CD4-positive, alpha-beta memory T cell (primary cell): ENCODE measurements at regions not wholly inside any gene's neighbourhood (a gene's known extent, or its start where the extent isn't known, plus 50 kb on each side); places are given as distances from the start of the nearest gene placed in this dataset.

Source experiments
- CTCF ChIA-PET: fragments of 350-600 bp; sonication (Branson Sonifier 250); formaldehyde crosslinking; loops from one replicate; lab custom pipeline; 2021; ENCODE audit warnings: inconsistent platforms; ENCODE audit not compliant: partially characterized antibody; lab: Charles Lee
- POLR2A ChIA-PET: fragments of 350-600 bp; sonication (Branson Sonifier 250); formaldehyde crosslinking; loops from one replicate; lab custom pipeline; 2021; ENCODE audit not compliant: partially characterized antibody; lab: Charles Lee
- DNase-seq, 5 donors: peaks; one replicate each; pipeline versions ENCODE4 v3.0.0 to v3.0.0-alpha.2; 2020 to 2022; ENCODE audit warnings: mixed read lengths in 1 of 5
- H3K27ac ChIP-seq: one replicate; pipeline ENCODE4 v1.7.0; 2013; ENCODE audit warnings: low read depth, low read length
- H3K27me3 ChIP-seq: 2 replicates; pipeline ENCODE4 v1.7.0; 2013; ENCODE audit warnings: mild to moderate bottlenecking, low read length, moderate library complexity; ENCODE audit not compliant: insufficient read depth
- H3K36me3 ChIP-seq: 2 replicates; pipeline ENCODE4 v1.7.0; 2013; ENCODE audit warnings: mild to moderate bottlenecking, low read length, moderate library complexity; ENCODE audit not compliant: insufficient read depth
- H3K4me1 ChIP-seq: 2 replicates; pipeline ENCODE4 v1.7.0; 2013; ENCODE audit warnings: mild to moderate bottlenecking, low read length, moderate library complexity; ENCODE audit not compliant: insufficient read depth
- H3K4me3 ChIP-seq, 2 donors: one replicate each; pipeline ENCODE4 v1.7.0; 2013; ENCODE audit warnings: low read length in 2 of 2, mild to moderate bottlenecking in 1 of 2
- H3K9me3 ChIP-seq, 2 donors: one replicate each; pipeline ENCODE4 v1.7.0; 2013; ENCODE audit warnings: low read length in 2 of 2, control low read depth in 1 of 2; ENCODE audit not compliant: control insufficient read depth in 1 of 2
- H3K27ac Mint-ChIP-seq, 7 donors: one replicate each; pipeline ENCODE4 v1.8.0; 2020 to 2021; ENCODE audit warnings: mixed read lengths in 7 of 7, mild to moderate bottlenecking in 6 of 7, inconsistent platforms in 3 of 7, moderate library complexity in 3 of 7
- H3K27me3 Mint-ChIP-seq, 2 donors: one replicate each; pipeline ENCODE4 v1.8.0; 2020 to 2021; ENCODE audit warnings: mixed read lengths in 2 of 2
- H3K36me3 Mint-ChIP-seq, 2 donors: one replicate each; pipeline ENCODE4 v1.8.0; 2020 to 2021; ENCODE audit warnings: mixed read lengths in 2 of 2, inconsistent platforms in 1 of 2, mild to moderate bottlenecking in 1 of 2
- H3K4me1 Mint-ChIP-seq, 4 donors: one replicate each; pipeline ENCODE4 v1.8.0; 2020 to 2021; ENCODE audit warnings: mixed read lengths in 4 of 4, mild to moderate bottlenecking in 1 of 4
- H3K4me3 Mint-ChIP-seq, 8 donors: one replicate each; pipeline ENCODE4 v1.8.0; 2020 to 2021; ENCODE audit warnings: mixed read lengths in 8 of 8, mild to moderate bottlenecking in 7 of 8, moderate library complexity in 6 of 8, inconsistent platforms in 3 of 8
- H3K9me3 Mint-ChIP-seq, 8 donors: one replicate each; pipeline ENCODE4 v1.8.0; 2020 to 2021; ENCODE audit warnings: mixed read lengths in 8 of 8, mild to moderate bottlenecking in 5 of 8, inconsistent platforms in 3 of 8, moderate library complexity in 1 of 8
- intact Hi-C: fragments of 100-400 bp; cut with micrococcal nuclease; formaldehyde crosslinking; loops from one replicate; pipeline ENCODE4 v1.15.1; 2023

DNA sequence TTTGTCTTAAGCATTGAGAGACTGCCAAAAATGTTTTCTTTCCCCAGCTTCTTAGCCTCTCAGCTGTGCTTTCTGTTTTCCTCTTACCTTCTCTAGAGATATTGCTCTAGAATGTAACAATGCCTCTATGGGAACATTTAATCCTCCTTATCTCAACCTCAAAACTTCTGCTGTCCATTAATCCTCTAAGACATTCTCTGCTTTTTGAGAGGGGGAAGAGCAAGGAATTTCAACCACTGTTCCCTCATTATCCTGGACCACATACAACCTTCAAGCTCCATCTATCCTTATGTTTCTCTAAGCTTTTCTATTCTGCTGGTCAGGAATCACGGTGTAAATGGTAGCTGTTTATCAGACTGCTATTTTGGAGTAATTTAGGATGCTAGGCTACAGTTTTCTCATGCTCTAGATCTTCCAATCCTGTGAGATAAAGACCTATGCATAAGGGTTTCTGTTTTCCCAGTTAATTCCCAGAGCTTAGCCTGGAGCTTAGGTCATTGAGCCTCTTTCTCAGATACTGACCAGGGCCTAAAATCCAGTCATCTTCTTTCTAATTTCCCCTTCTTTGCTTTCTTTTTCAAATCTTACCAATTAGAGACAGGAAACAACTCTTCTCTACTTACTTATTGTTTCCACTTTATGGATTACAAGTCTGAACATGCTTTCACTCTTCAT, 282.0 kb downstream of the CALCRL start:
- CTCF ChIA-PET: no interaction called here
- H3K9me3 Mint-ChIP-seq: peaks cover 0 to 3% (median 0%) of the 10 kb centered on the region in 8 donors
- H3K4me3 Mint-ChIP-seq: no peak overlapping the region
- POLR2A ChIA-PET: no interaction called here
- no peaks in the 10 kb centered on the region for H3K36me3 Mint-ChIP-seq
- H3K27me3 ChIP-seq: no peaks in the 10 kb centered on the region
- intact Hi-C loops: no loop called here
- DNase-seq: no peak
- H3K27ac ChIP-seq: no peak overlapping the region
- no peaks in the 10 kb centered on the region for H3K36me3 ChIP-seq
- no peak overlapping the region for H3K4me3 ChIP-seq
- no peaks in the 10 kb centered on the region for H3K27me3 Mint-ChIP-seq
- no peaks in the 10 kb centered on the region for H3K4me1 Mint-ChIP-seq
- H3K4me1 ChIP-seq: no peaks in the 10 kb centered on the region
- no peak overlapping the region for H3K27ac Mint-ChIP-seq
- no peaks in the 10 kb centered on the region for H3K9me3 ChIP-seq

DNA sequence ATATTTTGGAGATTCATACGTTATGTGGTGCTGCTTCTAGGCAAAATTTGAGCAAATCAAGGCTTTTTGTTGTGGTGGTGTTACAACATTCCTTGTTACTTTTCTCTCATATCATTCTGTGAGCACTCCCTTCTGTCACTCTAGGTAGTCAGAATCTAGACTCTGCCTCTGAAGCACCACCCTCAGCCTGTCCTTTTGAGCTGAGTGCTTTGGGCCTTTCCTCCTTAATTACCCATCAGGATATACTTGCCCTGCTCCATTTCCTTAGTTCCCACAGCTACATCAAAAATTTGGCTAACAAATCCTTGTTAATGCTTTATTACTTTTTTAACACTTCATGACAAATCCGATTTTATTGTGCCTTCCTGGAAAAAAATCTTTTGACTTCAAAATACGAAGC, 289.6 kb downstream of the CALCRL start:
- H3K36me3 Mint-ChIP-seq: no peaks in the 10 kb centered on the region
- DNase-seq: no peak
- intact Hi-C loops: no loop called here
- H3K4me1 Mint-ChIP-seq: no peaks in the 10 kb centered on the region
- H3K4me1 ChIP-seq: no peaks in the 10 kb centered on the region
- no peak overlapping the region for H3K4me3 Mint-ChIP-seq
- no peak overlapping the region for H3K27ac ChIP-seq
- peaks cover 0 to 3% of the 10 kb centered on the region in 2 donors for H3K9me3 ChIP-seq
- ChIA-PET POLR2A (no interaction called here), CTCF (no interaction called here)
- H3K27ac Mint-ChIP-seq: no peak overlapping the region
- no peaks in the 10 kb centered on the region for H3K27me3 ChIP-seq
- peaks cover 4 to 33% (median 12%) of the 10 kb centered on the region in 8 donors for H3K9me3 Mint-ChIP-seq
- no peak overlapping the region for H3K4me3 ChIP-seq
- no peaks in the 10 kb centered on the region for H3K36me3 ChIP-seq
- no peaks in the 10 kb centered on the region for H3K27me3 Mint-ChIP-seq

DNA sequence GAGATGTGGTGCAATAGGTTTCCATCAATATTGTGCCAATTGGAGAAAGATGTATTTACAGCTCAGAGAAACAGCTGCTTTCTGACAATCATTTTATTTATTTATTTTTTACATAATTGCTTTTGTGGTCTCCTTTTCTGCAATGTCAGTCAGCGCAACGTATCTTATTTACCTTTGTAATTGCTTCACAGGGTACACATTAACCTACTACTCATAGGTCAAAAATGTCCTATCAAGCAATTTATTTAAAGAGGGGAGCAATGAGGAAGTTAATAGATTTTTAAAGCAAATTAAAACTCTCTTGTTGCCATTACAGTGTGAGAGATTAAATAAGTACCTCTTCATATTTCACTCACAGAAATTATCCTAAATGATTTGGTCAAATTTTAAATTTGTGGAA, 291.0 kb downstream of the CALCRL start:
- Mint-ChIP-seq H3K27me3 (no peaks in the 10 kb centered on the region), H3K36me3 (no peaks in the 10 kb centered on the region), H3K27ac (no peak overlapping the region), H3K4me1 (no peaks in the 10 kb centered on the region), H3K4me3 (no peak overlapping the region), H3K9me3 (peaks cover 4 to 33% (median 12%) of the 10 kb centered on the region in 8 donors)
- Histone ChIP-seq H3K36me3 (no peaks in the 10 kb centered on the region), H3K27me3 (no peaks in the 10 kb centered on the region), H3K27ac (no peak overlapping the region), H3K4me3 (no peak overlapping the region), H3K9me3 (peaks cover 0 to 3% of the 10 kb centered on the region in 2 donors), H3K4me1 (no peaks in the 10 kb centered on the region)
- intact Hi-C loops: no loop called here
- no peak for DNase-seq
- POLR2A ChIA-PET: no interaction called here
- CTCF ChIA-PET: interaction anchor here (0.7 kb wide), 1 partner anchor 8 kb away, joined by 3 read pairs; no protein-coding TSS in a partner anchor

DNA sequence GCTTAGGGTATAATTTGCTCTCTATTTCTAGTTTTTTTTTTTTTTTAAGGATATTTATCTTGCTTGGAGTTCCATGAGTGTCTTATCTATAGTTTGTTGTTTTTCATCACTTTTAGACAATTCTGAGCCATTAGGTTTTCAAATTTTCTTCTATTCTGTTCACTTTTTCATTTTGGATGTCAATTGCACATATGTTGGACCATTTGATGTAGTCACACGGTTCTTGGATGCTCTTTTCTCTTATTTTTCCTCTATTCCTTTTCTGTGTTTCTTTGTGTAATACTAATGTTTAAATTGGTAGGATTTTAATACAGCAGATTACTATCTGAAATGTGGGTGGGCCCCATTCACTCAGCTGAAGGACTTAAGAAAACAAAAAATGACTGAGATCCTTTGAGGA, 292.6 kb downstream of the CALCRL start:
- Mint-ChIP-seq H3K27me3 (no peaks in the 10 kb centered on the region), H3K9me3 (peaks cover 4 to 33% (median 12%) of the 10 kb centered on the region in 8 donors), H3K4me3 (no peak overlapping the region), H3K36me3 (no peaks in the 10 kb centered on the region), H3K4me1 (no peaks in the 10 kb centered on the region), H3K27ac (no peak overlapping the region)
- intact Hi-C loops: no loop called here
- ChIA-PET POLR2A (no interaction called here), CTCF (no interaction called here)
- no peaks in the 10 kb centered on the region for H3K4me1 ChIP-seq
- no peaks in the 10 kb centered on the region for H3K27me3 ChIP-seq
- no peak for DNase-seq
- peaks cover 0 to 3% of the 10 kb centered on the region in 2 donors for H3K9me3 ChIP-seq
- H3K4me3 ChIP-seq: no peak overlapping the region
- H3K27ac ChIP-seq: no peak overlapping the region
- H3K36me3 ChIP-seq: no peaks in the 10 kb centered on the region

DNA sequence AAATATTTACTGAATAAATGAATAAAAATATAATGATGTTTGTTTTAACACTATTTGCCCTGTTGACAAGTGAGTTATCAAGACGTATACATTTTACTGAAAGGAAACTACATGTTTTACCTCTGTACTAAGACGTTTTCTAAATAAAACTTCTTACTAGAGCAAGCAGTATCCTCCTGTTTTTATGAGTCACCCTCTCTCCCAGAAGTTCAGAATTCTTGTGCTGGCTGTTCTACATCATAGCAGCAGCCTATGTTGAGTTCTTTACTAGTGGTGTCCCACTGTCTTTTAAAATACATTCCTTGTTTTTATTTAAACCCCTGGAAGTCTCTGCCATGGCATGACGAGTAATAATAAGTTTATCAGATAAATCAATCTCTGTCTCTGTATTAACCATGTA, 297.4 kb downstream of the CALCRL start:
- Mint-ChIP-seq H3K4me1 (no peaks in the 10 kb centered on the region), H3K9me3 (peaks cover 2 to 14% (median 5%) of the 10 kb centered on the region in 8 donors), H3K4me3 (no peak overlapping the region), H3K27me3 (no peaks in the 10 kb centered on the region), H3K36me3 (no peaks in the 10 kb centered on the region), H3K27ac (no peak overlapping the region)
- intact Hi-C loops: no loop called here
- POLR2A ChIA-PET: no interaction called here
- peaks cover 0 to 2% of the 10 kb centered on the region in 2 donors for H3K9me3 ChIP-seq
- no peak for DNase-seq
- H3K27ac ChIP-seq: no peak overlapping the region
- no peaks in the 10 kb centered on the region for H3K4me1 ChIP-seq
- CTCF ChIA-PET: no interaction called here
- H3K36me3 ChIP-seq: no peaks in the 10 kb centered on the region
- H3K4me3 ChIP-seq: no peak overlapping the region
- no peaks in the 10 kb centered on the region for H3K27me3 ChIP-seq

DNA sequence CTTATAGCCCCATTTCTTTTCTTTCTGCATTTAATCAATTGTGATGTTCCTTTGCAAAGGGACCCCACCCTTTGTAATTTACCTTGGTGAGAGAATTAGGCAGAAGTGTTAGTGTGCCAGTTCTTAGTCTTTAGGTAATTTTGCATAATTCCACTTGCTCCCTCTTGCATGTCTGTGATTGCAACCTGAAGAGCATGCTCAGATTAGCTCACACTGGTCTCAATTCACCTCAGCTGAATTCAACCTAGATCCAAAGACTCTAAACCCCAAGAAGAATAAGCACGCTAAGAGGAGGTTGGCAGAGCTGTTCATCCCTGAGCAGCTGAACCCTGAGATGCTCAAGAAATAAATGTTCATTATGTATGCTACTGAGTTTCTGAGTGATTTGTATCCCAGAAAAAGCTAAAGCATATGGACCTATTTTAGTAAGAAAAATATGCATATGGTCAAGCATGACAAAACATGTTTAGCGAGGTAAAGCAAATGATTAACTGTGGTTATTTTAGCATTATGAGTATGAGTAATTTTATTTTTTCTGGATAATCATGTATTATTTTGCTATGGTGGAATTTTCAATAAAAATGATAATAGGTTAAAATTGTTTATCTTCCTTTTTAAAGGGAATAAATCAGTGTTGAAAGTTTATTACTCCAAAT, 299.2 kb upstream of the ZSWIM2 start:
- CTCF ChIA-PET: interaction anchor here (0.6 kb wide), 1 partner anchor 9 kb away, joined by 3 read pairs; no protein-coding TSS in a partner anchor
- H3K4me3 ChIP-seq: no peak overlapping the region

DNA sequence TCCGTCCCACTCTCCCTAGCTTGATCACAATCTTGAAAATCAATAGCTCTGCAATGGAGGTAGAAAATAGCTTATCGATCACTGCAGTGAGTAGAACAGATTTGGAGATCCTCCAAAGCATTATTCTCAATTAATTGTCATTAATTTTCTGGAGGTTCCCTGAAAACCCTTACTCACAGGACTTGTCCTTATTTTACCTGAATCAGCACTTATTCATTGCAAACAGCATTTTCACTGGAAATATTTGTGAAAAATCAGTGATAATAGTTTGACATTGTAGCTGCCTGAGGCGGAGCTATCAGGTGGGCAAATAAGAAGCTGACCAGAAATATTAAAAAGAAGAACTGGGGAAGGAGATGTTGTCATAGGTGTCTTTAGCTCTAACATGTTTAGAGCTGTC, 294.6 kb upstream of the ZSWIM2 start:
- Mint-ChIP-seq H3K4me3 (no peak overlapping the region), H3K27me3 (no peaks in the 10 kb centered on the region), H3K27ac (no peak overlapping the region), H3K4me1 (no peaks in the 10 kb centered on the region), H3K36me3 (no peaks in the 10 kb centered on the region), H3K9me3 (peaks cover 0 to 5% (median under 1%) of the 10 kb centered on the region in 8 donors)
- Histone ChIP-seq H3K27me3 (no peaks in the 10 kb centered on the region), H3K4me1 (no peaks in the 10 kb centered on the region), H3K9me3 (no peaks in the 10 kb centered on the region), H3K27ac (no peak overlapping the region), H3K36me3 (no peaks in the 10 kb centered on the region), H3K4me3 (no peak overlapping the region)
- POLR2A ChIA-PET: no interaction called here
- CTCF ChIA-PET: no interaction called here
- intact Hi-C loops: no loop called here
- no peak for DNase-seq

More for the DNA sequence above, 299.2 kb upstream of the ZSWIM2 start:
- Histone ChIP-seq H3K36me3 (no peaks in the 10 kb centered on the region), H3K27ac (no peak overlapping the region), H3K27me3 (no peaks in the 10 kb centered on the region), H3K9me3 (no peaks in the 10 kb centered on the region), H3K4me1 (no peaks in the 10 kb centered on the region)
- no peaks in the 10 kb centered on the region for H3K4me1 Mint-ChIP-seq
- H3K36me3 Mint-ChIP-seq: no peaks in the 10 kb centered on the region
- H3K9me3 Mint-ChIP-seq: peaks cover 0 to 5% (median 0%) of the 10 kb centered on the region in 8 donors
- no peak overlapping the region for H3K27ac Mint-ChIP-seq
- intact Hi-C loops: no loop called here
- no peaks in the 10 kb centered on the region for H3K27me3 Mint-ChIP-seq
- DNase-seq: no peak
- no peak overlapping the region for H3K4me3 Mint-ChIP-seq
- POLR2A ChIA-PET: no interaction called here
